ENCODE measurements at regions not wholly inside any gene's neighbourhood (a gene's known extent, or its start where the extent isn't known, plus 50 kb on each side); places are given as distances from the start of the nearest gene placed in this dataset.

- no peak for TF ChIP-seq CTCF (IDR thresholded peaks at IDR 0.05)
- no peak for DNase-seq (ENCODE audit: low spot score)
- no peak for ATAC-seq (ENCODE audit: low FRiP score)
Observed at GRCh38 chr4:31416498-31416897, 696.3 kb downstream of the PCDH7 start.

GRCh38 chr4:31417040-31417439 is 696.9 kb downstream of the PCDH7 start:
- DNase-seq (ENCODE audit: low spot score) (no peak), ATAC-seq (ENCODE audit: low FRiP score) (no peak)
- no peak for TF ChIP-seq CTCF (IDR thresholded peaks at IDR 0.05)

- no peak for ATAC-seq (ENCODE audit: low FRiP score)
- no peak for TF ChIP-seq CTCF (IDR thresholded peaks at IDR 0.05)
- DNase-seq (ENCODE audit: low spot score), result no peak
Observed at GRCh38 chr4:31422006-31422405, 701.8 kb downstream of the PCDH7 start.

GRCh38 chr4:31427691-31428090 is 707.5 kb downstream of the PCDH7 start:
- TF ChIP-seq CTCF (IDR thresholded peaks at IDR 0.05), result no peak
- no peak for ATAC-seq (ENCODE audit: low FRiP score)

GRCh38 chr4:31442236-31442635 is 722.1 kb downstream of the PCDH7 start:
- no peak for ATAC-seq (ENCODE audit: low FRiP score)
- DNase-seq (ENCODE audit: low spot score), result no peak
- TF ChIP-seq CTCF (IDR thresholded peaks at IDR 0.05), result no peak

More at GRCh38 chr4:31427691-31428090, 707.5 kb downstream of the PCDH7 start:
- no peak for DNase-seq (ENCODE audit: low spot score)

- DNase-seq (ENCODE audit: low spot score), result no peak
- no peak for ATAC-seq (ENCODE audit: low FRiP score)
- no peak for TF ChIP-seq CTCF (IDR thresholded peaks at IDR 0.05)
Observed at GRCh38 chr4:31445526-31445925, 725.4 kb downstream of the PCDH7 start.

- no peak for TF ChIP-seq CTCF (IDR thresholded peaks at IDR 0.05)
- ATAC-seq (ENCODE audit: low FRiP score), result no peak
Observed at GRCh38 chr4:31455612-31456011, 735.4 kb downstream of the PCDH7 start.

More at GRCh38 chr4:31455612-31456011, 735.4 kb downstream of the PCDH7 start:
- no peak for DNase-seq (ENCODE audit: low spot score)

All from omental fat pad (tissue), 3 donors.